Esophagus muscularis mucosa (tissue), 4 donors: ENCODE measurements at regions not wholly inside any gene's neighbourhood (a gene's known extent, or its start where the extent isn't known, plus 50 kb on each side); places are given as distances from the start of the nearest gene placed in this dataset.

Source experiments
- EP300 ChIP-seq: sonication (generic); formaldehyde crosslinking; IDR thresholded peaks from one replicate; pipeline ENCODE4 v1.6.1; 2017; ENCODE audit warnings: antibody characterized with exemption
- POLR2A ChIP-seq: fragments of 450-650 bp; IDR thresholded peaks from one replicate; pipeline ENCODE4 v1.6.1; 2017; ENCODE audit warnings: antibody characterized with exemption, moderate library complexity, mild to moderate bottlenecking, low read depth
- POLR2AphosphoS5 ChIP-seq, 2 donors: sonication (generic); formaldehyde crosslinking; IDR thresholded peaks; one replicate each; pipeline ENCODE4 v1.6.1; 2017; ENCODE audit warnings: antibody characterized with exemption in 2 of 2
- TF ChIP-seq, protein P1 (sequence below), 3 experiments: fragments of 200-600 bp in 2 of 3; fragments of 450-650 bp in 1 of 3; sonication (generic) in 2 of 3; IDR thresholded peaks; one replicate each; pipeline ENCODE4 v1.5.1; 2017 to 2019; ENCODE audit warnings: antibody characterized with exemption in 3 of 3, mild to moderate bottlenecking in 2 of 3, moderate library complexity in 1 of 3

DNA sequence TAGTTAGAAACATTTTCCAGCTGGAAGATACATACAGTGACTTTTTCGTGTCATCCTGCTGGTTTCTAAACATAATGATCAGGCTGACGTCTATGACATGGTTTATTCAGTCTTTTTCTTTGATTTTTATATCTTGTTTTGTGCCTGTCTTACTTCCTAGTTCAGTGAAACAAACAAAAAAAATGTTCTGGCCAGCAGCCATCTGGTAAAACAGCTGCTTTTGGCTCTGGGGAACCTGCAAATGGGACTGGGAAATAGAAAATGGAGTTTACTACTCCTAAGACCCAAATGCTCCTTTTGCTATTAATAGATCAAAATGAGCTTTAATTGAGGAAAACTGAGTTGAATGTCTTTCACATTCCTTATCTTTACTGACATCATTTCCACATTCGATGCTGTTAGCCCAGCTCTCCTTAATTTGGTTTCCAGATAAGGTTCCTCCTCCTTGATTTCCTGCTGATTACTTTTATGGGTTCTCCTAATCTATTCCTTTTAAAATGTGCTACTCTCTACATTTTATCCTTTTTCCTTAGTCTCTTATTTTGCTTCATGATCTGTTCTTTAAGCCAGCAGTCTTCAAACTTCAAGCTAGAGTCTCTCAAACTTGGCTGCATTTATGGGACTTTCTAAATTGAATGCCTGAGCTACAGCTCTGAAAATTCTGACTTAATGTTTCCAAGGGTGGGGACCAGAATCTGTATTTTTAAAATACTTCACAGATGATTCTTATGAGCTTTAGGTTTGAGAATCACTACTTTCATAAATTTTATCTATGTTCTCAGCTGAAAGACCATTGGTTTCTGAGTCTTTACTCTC, 499.5 kb downstream of the ANKRD50 start:
- TF ChIP-seq, protein P1, sequence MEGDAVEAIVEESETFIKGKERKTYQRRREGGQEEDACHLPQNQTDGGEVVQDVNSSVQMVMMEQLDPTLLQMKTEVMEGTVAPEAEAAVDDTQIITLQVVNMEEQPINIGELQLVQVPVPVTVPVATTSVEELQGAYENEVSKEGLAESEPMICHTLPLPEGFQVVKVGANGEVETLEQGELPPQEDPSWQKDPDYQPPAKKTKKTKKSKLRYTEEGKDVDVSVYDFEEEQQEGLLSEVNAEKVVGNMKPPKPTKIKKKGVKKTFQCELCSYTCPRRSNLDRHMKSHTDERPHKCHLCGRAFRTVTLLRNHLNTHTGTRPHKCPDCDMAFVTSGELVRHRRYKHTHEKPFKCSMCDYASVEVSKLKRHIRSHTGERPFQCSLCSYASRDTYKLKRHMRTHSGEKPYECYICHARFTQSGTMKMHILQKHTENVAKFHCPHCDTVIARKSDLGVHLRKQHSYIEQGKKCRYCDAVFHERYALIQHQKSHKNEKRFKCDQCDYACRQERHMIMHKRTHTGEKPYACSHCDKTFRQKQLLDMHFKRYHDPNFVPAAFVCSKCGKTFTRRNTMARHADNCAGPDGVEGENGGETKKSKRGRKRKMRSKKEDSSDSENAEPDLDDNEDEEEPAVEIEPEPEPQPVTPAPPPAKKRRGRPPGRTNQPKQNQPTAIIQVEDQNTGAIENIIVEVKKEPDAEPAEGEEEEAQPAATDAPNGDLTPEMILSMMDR (IDR thresholded peaks at IDR 0.05) = no peak
- no peak for TF ChIP-seq POLR2A
- TF ChIP-seq EP300 = no peak
- TF ChIP-seq POLR2AphosphoS5 (IDR thresholded peaks at IDR 0.05) = no peak
